ENCODE measurements at regions not wholly inside any gene's neighbourhood (a gene's known extent, or its start where the extent isn't known, plus 50 kb on each side); places are given as distances from the start of the nearest gene placed in this dataset.
A peak's percentile ranks its signal among the peaks of the same experiment; 100 is the strongest.
"Not testable (repeated sequence)": the region's sequence is repeated elsewhere in the genome, so short reads cannot be mapped to it uniquely, and the experiment has no call there.

DNA sequence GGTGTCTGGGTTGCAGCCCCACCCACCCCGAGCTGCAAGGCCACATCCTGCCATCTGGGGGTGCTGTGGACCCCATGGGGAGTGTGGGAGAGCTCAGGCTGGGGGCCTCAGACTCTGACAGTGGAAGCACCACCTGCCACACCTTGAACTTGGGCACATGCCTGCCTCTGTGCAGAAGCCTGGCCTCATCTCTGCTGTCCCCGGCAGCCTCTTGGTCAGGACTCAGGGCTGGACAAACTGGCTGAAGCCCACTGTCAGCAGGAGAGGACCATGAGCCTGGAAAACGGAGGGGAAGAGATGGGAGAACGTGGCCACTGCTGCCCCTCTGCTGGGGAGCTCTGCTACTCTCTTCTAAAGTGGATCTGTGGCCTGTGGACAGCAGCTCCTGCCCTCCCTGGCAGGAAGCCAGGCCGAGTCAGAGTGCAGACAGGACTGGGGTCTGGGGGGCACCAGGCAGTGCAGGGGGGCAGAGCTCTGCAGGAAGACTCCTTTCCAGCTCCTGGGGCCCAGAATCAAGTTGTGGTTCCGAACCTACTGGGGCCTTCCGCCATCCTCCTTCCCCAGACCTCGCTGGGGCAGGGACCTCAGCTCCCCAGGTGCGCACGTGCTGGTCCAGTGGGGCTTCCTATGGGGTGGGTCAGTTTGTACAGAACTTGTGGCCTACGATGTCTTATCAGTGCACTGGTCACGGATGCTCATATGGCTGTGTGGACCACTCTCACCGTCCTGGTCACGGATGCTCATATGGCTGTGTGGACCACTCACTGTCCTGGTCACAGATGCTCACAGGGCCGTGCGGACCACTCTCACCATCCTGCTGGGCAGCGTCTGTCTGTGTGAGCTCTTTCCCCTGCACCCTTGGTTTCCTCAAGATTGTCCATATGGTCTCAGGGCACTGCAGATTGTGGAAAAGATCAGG is 207.7 kb downstream of the LAT start:
- peak in 1 of 2 donors; percentile 37 for DNase-seq (ENCODE audit: low spot score in 2 of 2)
- intact Hi-C loops (cut with DNase I; ENCODE audit: low total_unique reads) = no loop called here
- H3K27ac ChIP-seq = no peak overlapping the region
- no peaks in the 10 kb centered on the region for H3K27me3 ChIP-seq
- no peak overlapping the region for H3K4me3 ChIP-seq
- no peaks in the 10 kb centered on the region for H3K36me3 ChIP-seq
- TF ChIP-seq POLR2A (IDR thresholded peaks at IDR 0.05) = no peak
- TF ChIP-seq, protein P1, sequence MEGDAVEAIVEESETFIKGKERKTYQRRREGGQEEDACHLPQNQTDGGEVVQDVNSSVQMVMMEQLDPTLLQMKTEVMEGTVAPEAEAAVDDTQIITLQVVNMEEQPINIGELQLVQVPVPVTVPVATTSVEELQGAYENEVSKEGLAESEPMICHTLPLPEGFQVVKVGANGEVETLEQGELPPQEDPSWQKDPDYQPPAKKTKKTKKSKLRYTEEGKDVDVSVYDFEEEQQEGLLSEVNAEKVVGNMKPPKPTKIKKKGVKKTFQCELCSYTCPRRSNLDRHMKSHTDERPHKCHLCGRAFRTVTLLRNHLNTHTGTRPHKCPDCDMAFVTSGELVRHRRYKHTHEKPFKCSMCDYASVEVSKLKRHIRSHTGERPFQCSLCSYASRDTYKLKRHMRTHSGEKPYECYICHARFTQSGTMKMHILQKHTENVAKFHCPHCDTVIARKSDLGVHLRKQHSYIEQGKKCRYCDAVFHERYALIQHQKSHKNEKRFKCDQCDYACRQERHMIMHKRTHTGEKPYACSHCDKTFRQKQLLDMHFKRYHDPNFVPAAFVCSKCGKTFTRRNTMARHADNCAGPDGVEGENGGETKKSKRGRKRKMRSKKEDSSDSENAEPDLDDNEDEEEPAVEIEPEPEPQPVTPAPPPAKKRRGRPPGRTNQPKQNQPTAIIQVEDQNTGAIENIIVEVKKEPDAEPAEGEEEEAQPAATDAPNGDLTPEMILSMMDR (IDR thresholded peaks at IDR 0.05) = no peak
- no peaks in the 10 kb centered on the region for H3K9me3 ChIP-seq
- H3K4me1 ChIP-seq = no peaks in the 10 kb centered on the region

DNA sequence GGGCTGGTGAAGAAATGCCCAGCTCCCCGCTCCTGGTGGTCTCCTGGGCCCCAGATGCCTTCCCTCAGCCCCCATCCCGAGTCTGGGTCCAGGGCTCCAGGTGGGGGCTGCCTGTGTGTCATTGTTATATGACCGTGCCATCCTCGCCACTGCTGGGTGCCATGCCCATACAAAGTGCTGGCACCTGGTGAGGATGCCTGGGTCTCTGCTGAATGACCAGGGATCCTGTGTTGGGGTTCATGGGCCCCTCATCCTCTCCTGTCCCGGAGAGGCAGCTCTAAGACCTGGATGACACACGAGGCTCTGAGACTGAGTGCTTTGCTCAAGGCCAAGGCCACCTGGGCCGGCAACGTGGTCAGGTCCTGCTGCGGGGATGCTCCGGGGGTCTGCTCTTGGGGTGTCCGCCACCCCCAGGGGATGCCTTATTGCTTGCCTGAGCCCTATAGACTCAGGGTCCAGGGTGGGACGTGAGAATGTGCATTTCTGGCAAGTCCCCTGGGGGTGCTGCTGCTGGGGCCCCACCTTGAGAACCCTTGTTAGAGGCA is 206.9 kb downstream of the LAT start:
- peak in 1 of 2 donors; percentile 40 for DNase-seq (ENCODE audit: low spot score in 2 of 2)
- H3K27ac ChIP-seq; intact Hi-C loops (cut with DNase I; ENCODE audit: low total_unique reads): not testable (repeated sequence)

DNA sequence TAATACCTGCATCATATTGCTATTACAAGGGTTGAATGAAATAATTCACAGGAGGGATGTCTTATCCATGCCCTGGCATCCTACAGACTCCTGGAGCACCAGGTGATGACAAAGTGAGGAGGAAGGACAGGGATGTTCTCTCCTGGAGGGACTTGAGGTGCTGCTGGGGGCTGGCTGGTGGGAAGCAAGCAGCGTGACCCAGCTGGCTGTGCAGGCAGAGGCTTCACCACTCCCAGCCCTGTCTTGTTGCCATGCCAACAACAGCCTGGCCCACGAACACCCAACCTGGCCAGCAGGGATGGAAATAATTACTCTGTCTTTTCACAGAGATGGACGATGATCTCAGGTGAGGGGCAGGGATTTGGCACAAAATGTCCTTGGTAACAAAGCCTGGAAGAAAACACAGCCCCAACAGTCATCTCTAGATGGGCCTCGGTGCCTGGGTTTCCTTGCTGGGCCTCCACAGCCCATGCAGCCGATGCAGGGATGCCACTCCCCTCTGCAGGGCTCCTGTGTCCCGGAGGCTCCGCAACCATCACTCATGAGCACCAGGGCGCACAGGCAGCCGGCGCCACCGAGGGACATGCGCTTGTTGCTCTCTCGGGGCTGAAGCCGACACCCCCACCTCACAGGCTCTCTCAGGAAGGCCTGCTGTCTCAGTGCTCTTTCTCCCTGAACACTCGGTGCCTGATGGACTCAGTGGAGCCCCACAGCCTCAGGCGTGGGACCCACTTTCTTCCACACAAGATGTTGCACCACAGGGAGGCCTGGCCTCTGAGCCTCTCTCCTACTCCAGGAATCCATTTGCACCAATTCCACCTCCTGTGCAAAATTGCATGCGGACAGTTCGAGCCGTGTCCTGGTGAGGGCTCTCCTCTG is 205.9 kb downstream of the LAT start:
- intact Hi-C loops (cut with DNase I; ENCODE audit: low total_unique reads); H3K4me1 ChIP-seq: not testable (repeated sequence)

More for the DNA sequence above, 206.9 kb downstream of the LAT start:
- H3K27me3 ChIP-seq, H3K4me3 ChIP-seq, H3K9me3 ChIP-seq, H3K4me1 ChIP-seq, H3K36me3 ChIP-seq: not testable (repeated sequence)

DNA sequence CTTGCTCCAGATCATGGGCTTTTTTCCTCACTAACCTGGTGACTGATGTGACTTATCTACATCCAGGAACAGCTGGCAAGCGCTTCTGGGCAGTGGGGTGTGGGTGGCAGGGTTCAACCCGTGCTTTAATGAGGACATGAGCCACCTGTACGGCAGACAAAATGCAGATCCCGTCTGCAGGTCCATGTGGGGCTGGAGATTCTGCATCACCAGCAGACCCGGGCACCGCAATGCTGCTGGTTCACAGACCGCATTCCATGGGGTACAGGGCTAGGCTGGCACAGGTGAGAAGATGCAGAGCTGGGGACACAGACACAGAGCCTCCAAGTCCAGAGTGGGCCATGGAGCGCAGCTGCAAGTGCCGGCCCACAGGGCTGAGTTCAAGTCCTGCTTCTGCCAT is 204.0 kb downstream of the LAT start:
- DNase-seq (ENCODE audit: low spot score in 2 of 2) = peak in 1 of 2 donors; percentile 24
- H3K4me1 ChIP-seq; H3K36me3 ChIP-seq; intact Hi-C loops (cut with DNase I; ENCODE audit: low total_unique reads); H3K27me3 ChIP-seq; H3K9me3 ChIP-seq; H3K27ac ChIP-seq; H3K4me3 ChIP-seq: not testable (repeated sequence)

More for the DNA sequence above, 205.9 kb downstream of the LAT start:
- H3K4me3 ChIP-seq, H3K36me3 ChIP-seq, H3K27me3 ChIP-seq, H3K27ac ChIP-seq, H3K9me3 ChIP-seq: not testable (repeated sequence)
- peak in 1 of 2 donors; percentile 42 for DNase-seq (ENCODE audit: low spot score in 2 of 2)

DNA sequence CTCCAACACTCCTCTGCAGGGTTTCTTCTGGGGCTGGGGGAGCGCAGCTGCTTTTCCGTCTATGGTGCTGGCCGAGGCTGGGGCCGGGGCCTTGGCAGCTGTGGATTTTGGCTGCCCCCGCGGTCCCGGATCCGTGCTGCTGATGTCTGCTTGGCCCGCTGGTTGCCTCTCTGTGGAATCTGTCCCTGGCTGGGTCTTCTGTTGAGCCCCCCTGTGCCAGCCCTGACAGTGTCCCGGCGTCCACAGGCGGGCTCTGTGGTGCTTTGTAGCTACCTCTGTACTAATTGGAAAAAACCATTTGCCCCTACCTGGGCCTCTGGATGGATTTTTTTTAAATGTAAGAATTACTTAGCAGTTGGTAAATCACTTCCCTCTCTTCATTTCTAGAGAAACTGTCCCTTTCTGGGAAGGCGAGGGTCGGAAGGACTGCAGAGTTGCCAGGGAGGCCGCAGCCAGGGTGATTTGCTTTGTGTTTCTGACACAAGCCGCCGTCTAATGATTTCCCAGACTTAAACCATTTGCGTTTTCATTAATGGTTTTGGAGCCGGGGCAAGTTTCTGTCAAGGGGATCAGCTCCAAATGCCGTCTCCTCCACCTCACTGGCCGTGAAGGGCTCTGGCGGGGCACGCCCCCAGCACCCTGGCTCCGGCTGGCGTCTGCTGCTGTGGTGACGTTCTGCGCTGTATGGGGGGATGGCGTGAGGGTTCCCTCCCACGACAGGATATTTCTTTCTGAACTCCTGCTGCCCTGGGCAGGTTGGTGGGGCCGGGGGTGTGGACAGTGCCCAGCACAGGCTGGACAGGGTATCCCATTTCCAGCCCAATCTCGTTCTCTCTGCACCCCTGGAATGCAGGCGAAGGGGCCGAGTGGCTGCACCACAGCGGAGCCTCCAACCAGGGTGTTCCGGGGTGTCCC is 201.7 kb downstream of the LAT start:
- H3K27me3 ChIP-seq; intact Hi-C loops (cut with DNase I; ENCODE audit: low total_unique reads); H3K9me3 ChIP-seq; H3K36me3 ChIP-seq; H3K4me3 ChIP-seq; H3K4me1 ChIP-seq: not testable (repeated sequence)
- peak overlapping the region in 1 of 2 donors; percentile 25 for H3K27ac ChIP-seq
- DNase-seq (ENCODE audit: low spot score in 2 of 2) = peak in 1 of 2 donors; percentile 40

DNA sequence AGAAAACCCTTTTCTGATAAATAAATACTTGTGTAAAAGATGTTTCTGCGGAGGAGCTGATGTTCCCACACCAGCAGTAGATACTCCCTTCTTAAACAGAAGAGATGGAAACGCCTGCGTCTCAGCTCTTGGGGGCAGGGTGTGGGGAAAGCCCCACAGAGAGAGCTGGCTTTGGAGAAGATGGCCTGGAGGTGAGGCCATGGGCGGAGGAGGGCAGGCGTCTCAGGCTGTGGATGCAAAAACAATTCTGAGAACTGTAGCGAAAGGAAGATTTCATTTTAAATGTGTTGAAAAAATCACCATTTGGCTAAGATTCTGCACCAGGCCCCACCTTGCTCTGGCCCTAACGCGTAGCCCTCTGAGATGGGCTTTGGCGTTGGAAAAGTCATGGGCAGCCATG is 201.0 kb downstream of the LAT start:
- H3K27me3 ChIP-seq; DNase-seq (ENCODE audit: low spot score in 2 of 2); intact Hi-C loops (cut with DNase I; ENCODE audit: low total_unique reads); H3K36me3 ChIP-seq; H3K9me3 ChIP-seq; H3K4me1 ChIP-seq; H3K4me3 ChIP-seq: not testable (repeated sequence)
- peak overlapping the region in 1 of 2 donors; percentile 25 for H3K27ac ChIP-seq

DNA sequence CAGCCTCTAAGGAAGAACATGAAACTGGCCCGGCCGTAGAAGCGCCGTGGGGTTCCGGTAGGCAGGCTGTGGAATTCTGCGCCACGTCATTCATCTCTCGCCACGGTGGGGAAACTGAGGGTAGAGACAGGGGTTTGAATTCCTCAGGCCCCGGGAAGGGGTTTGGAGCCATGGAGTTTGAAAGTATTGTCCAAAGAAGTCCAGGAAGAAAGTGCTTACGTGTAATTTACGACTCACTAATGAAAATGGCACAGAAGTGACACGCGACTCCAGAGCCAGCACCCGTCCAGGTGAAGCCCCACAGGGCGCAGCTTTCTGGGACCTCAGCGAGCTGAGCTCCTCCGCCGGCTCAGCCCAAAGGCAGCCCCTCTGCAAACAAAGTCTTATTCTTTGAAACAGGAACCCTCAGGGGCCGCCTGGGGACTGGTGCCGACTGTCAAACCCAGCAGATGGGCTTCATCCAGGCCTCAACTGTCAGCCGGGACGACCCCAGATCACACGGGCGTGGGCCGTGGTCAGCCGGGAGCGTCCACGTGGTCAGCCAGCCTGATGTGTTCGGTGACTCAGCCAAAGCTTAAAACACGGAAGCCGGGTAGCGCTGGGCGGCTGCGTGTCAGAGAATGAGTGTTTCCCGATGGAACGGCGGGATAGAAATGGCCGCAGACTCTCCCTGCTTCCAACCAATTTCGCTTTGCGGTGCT is 200.0 kb downstream of the LAT start:
- H3K36me3 ChIP-seq; H3K9me3 ChIP-seq; intact Hi-C loops (cut with DNase I; ENCODE audit: low total_unique reads); H3K4me1 ChIP-seq; H3K27me3 ChIP-seq: not testable (repeated sequence)
- peak; percentile 30 to 43 for DNase-seq (ENCODE audit: low spot score in 2 of 2)
- Histone ChIP-seq H3K4me3 (peak overlapping the region in 1 of 3 donors; percentile 37), H3K27ac (peak overlapping the region; percentile 58 to 76)

DNA sequence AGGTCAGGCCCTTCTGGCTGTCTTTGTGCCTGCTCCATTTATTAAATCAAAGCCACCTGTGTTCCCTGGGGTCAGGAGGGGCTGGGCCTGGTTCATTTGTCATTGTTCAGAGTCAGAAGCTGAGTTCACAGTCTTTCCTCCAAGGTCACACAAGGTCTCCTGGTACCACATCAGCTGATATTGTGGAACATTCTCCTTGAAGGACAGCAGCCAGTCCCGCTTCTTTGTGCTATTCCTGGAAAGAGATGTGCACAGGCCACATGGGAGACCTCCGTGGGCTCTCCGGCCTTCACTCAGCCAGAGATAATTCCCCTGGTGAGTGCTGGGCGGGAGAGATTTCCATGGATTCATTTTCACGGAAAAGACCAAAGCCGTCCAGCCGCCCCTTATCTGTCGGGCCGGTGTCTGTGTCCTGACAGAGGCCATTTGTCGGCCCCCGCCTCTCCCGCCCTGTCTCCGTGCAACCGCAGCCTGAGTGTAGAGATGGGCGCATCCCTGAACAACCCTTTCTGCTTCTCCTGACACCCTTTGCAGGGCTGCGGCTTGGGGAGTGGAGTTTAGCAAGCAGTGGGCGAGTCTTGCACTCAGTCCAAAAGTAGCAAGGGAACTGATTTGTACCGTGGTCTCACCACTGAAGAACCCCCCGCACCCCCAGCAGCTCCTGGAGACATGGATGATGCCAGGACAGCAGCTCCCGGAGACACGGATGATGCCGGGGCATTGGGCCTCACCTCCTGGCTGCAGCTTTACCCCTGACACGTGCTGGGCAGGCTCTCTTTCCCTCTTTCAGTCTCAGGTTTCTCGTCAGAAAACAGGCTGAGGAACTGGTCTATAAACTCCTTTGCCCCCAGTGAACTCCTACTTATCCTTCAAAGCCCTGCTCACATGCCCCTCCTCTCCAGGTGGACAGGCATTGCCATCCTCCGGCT is 198.4 kb downstream of the LAT start:
- H3K27ac ChIP-seq = peak overlapping the region in 1 of 2 donors; percentile 76
- H3K36me3 ChIP-seq; H3K27me3 ChIP-seq; H3K4me1 ChIP-seq; H3K4me3 ChIP-seq; H3K9me3 ChIP-seq; intact Hi-C loops (cut with DNase I; ENCODE audit: low total_unique reads): not testable (repeated sequence)
- peak in 1 of 2 donors; percentile 19 for DNase-seq (ENCODE audit: low spot score in 2 of 2)

Data from breast epithelium (tissue), 4 donors.